ENCODE measurements at regions not wholly inside any gene's neighbourhood (a gene's known extent, or its start where the extent isn't known, plus 50 kb on each side); places are given as distances from the start of the nearest gene placed in this dataset.

DNA sequence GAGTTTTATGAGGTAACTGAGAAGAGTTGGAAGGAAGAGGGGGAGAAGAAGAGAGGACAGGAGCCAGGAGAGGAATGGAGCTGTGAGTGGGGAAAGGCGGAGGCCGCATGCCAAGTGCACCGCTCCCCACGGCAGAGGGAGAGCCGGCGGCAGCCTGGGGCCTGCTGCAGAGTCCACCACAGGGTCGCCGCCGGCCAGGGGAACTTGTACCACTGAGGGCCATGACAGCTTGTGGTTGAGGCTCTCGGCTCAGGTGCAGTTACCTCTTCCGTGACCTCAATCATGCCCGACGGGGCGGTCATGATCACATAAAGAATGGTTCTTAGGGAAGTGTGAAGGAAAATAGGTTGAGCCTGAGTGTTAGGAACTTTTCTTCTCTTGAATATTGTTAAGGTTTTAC lies 325.0 kb downstream of the SNAPC1 start (continued):
- TF ChIP-seq, protein P1, sequence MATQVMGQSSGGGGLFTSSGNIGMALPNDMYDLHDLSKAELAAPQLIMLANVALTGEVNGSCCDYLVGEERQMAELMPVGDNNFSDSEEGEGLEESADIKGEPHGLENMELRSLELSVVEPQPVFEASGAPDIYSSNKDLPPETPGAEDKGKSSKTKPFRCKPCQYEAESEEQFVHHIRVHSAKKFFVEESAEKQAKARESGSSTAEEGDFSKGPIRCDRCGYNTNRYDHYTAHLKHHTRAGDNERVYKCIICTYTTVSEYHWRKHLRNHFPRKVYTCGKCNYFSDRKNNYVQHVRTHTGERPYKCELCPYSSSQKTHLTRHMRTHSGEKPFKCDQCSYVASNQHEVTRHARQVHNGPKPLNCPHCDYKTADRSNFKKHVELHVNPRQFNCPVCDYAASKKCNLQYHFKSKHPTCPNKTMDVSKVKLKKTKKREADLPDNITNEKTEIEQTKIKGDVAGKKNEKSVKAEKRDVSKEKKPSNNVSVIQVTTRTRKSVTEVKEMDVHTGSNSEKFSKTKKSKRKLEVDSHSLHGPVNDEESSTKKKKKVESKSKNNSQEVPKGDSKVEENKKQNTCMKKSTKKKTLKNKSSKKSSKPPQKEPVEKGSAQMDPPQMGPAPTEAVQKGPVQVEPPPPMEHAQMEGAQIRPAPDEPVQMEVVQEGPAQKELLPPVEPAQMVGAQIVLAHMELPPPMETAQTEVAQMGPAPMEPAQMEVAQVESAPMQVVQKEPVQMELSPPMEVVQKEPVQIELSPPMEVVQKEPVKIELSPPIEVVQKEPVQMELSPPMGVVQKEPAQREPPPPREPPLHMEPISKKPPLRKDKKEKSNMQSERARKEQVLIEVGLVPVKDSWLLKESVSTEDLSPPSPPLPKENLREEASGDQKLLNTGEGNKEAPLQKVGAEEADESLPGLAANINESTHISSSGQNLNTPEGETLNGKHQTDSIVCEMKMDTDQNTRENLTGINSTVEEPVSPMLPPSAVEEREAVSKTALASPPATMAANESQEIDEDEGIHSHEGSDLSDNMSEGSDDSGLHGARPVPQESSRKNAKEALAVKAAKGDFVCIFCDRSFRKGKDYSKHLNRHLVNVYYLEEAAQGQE (IDR thresholded peaks at IDR 0.05), result no peak
- TF ChIP-seq JUND (IDR thresholded peaks at IDR 0.05) (no peak), HNF4G (IDR thresholded peaks at IDR 0.05) (no peak)

DNA sequence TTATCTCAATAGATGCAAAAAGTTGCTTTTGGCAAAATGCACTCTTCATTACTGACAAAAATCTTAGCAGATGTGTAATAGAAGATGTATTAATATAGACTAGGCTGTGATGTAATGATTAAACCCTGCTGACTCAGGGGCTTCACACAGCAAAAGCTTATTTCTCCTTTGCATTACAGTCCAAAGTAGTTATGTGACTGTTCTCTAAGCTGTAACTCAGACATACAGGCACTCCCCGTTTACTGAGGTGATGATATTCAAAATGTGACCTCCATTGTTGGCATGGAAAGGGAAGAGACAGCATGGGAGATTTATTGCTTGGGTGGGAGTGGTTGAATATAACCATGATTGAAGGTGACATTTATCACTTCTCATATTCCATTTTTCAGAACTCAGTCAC lies 331.5 kb downstream of the SNAPC1 start:
- 58% methylated on average over 1 of the region's 1 CpG for WGBS
- TF ChIP-seq NR2F2 (IDR thresholded peaks at IDR 0.05) (no peak), FOXA1 (IDR thresholded peaks at IDR 0.05) (no peak), SP1 (IDR thresholded peaks at IDR 0.05) (no peak), EGR1 (IDR thresholded peaks at IDR 0.05; ENCODE audit: low read depth in 2 of 2) (no peak), RAD21 (IDR thresholded peaks at IDR 0.05) (no peak), GABPA (IDR thresholded peaks at IDR 0.05 in 1 of 2, conservative IDR thresholded peaks at IDR 0.05 in 1 of 2) (no peak), TAF1 (conservative IDR thresholded peaks at IDR 0.05) (no peak), YY1 (IDR thresholded peaks at IDR 0.05) (no peak), HNF4A (conservative IDR thresholded peaks at IDR 0.05) (no peak), FOXA2 (IDR thresholded peaks at IDR 0.05) (no peak), HNF4G (IDR thresholded peaks at IDR 0.05) (no peak), JUND (IDR thresholded peaks at IDR 0.05) (no peak), RXRA (IDR thresholded peaks at IDR 0.05) (no peak)
- TF ChIP-seq, protein P2, sequence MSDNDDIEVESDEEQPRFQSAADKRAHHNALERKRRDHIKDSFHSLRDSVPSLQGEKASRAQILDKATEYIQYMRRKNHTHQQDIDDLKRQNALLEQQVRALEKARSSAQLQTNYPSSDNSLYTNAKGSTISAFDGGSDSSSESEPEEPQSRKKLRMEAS (IDR thresholded peaks at IDR 0.05), result no peak
- TF ChIP-seq, protein P3, sequence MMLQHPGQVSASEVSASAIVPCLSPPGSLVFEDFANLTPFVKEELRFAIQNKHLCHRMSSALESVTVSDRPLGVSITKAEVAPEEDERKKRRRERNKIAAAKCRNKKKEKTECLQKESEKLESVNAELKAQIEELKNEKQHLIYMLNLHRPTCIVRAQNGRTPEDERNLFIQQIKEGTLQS (IDR thresholded peaks at IDR 0.05), result no peak
- TF ChIP-seq, protein P4, sequence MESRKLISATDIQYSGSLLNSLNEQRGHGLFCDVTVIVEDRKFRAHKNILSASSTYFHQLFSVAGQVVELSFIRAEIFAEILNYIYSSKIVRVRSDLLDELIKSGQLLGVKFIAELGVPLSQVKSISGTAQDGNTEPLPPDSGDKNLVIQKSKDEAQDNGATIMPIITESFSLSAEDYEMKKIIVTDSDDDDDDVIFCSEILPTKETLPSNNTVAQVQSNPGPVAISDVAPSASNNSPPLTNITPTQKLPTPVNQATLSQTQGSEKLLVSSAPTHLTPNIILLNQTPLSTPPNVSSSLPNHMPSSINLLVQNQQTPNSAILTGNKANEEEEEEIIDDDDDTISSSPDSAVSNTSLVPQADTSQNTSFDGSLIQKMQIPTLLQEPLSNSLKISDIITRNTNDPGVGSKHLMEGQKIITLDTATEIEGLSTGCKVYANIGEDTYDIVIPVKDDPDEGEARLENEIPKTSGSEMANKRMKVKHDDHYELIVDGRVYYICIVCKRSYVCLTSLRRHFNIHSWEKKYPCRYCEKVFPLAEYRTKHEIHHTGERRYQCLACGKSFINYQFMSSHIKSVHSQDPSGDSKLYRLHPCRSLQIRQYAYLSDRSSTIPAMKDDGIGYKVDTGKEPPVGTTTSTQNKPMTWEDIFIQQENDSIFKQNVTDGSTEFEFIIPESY (IDR thresholded peaks at IDR 0.05), result no peak
- TF ChIP-seq, protein P5, sequence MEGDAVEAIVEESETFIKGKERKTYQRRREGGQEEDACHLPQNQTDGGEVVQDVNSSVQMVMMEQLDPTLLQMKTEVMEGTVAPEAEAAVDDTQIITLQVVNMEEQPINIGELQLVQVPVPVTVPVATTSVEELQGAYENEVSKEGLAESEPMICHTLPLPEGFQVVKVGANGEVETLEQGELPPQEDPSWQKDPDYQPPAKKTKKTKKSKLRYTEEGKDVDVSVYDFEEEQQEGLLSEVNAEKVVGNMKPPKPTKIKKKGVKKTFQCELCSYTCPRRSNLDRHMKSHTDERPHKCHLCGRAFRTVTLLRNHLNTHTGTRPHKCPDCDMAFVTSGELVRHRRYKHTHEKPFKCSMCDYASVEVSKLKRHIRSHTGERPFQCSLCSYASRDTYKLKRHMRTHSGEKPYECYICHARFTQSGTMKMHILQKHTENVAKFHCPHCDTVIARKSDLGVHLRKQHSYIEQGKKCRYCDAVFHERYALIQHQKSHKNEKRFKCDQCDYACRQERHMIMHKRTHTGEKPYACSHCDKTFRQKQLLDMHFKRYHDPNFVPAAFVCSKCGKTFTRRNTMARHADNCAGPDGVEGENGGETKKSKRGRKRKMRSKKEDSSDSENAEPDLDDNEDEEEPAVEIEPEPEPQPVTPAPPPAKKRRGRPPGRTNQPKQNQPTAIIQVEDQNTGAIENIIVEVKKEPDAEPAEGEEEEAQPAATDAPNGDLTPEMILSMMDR (IDR thresholded peaks at IDR 0.05; ENCODE audit: low read depth, low read length, missing input control), result no peak
- TF ChIP-seq, protein P1 (IDR thresholded peaks at IDR 0.05), result no peak
- Histone ChIP-seq H3K9me3 (ENCODE audit: control insufficient read depth in 4 of 4, low read length in 3 of 4) (no peaks in the 10 kb centered on the region), H3K4me1 (ENCODE audit: control insufficient read depth in 4 of 4, insufficient read depth in 4 of 4, low read length in 3 of 4) (no peaks in the 10 kb centered on the region), H3K9ac (ENCODE audit: low read depth in 1 of 2, low read length in 2 of 2) (no peak overlapping the region), H3K36me3 (ENCODE audit: control insufficient read depth in 4 of 4, insufficient read depth in 3 of 4, low read depth in 1 of 4, low read length in 3 of 4) (no peaks in the 10 kb centered on the region), H3K4me3 (ENCODE audit: low read depth in 1 of 3, low read length in 3 of 3) (no peak overlapping the region), H3K27ac (ENCODE audit: low read depth in 1 of 2, low read length in 2 of 2) (no peak overlapping the region), H3K27me3 (ENCODE audit: control insufficient read depth in 4 of 4, insufficient read depth in 4 of 4, low read length in 3 of 4) (no peaks in the 10 kb centered on the region)
- DNase-seq (ENCODE audit: low spot score), result no peak
